GM23248 (cell line): ENCODE measurements at regions not wholly inside any gene's neighbourhood (a gene's known extent, or its start where the extent isn't known, plus 50 kb on each side); places are given as distances from the start of the nearest gene placed in this dataset.

Source experiments
- DNase-seq: peaks from one replicate; pipeline ENCODE4 v3.0.0-alpha.2; 2015
- H2AFZ ChIP-seq: fragments of 200-600 bp; sonication (generic); 2 replicates; pipeline ENCODE4 v1.6.1; 2016; ENCODE audit warnings: antibody characterized with exemption
- H3F3A ChIP-seq: fragments of 200-600 bp; sonication (generic); 2 replicates; pipeline ENCODE4 v1.6.1; 2016; ENCODE audit warnings: mild to moderate bottlenecking, antibody characterized with exemption, mixed run types; ENCODE audit not compliant: insufficient read depth
- H3K27ac ChIP-seq: fragments of 200-600 bp; sonication (generic); 2 replicates; pipeline ENCODE4 v1.5.1; 2016; ENCODE audit warnings: mild to moderate bottlenecking
- H3K27me3 ChIP-seq: fragments of 200-600 bp; sonication (generic); replicated peaks from 2 replicates; pipeline ENCODE4 v1.6.1; 2016; ENCODE audit warnings: mild to moderate bottlenecking; ENCODE audit not compliant: insufficient read depth
- H3K36me3 ChIP-seq: fragments of 200-600 bp; sonication (generic); 2 replicates; pipeline ENCODE4 v1.6.1; 2016; ENCODE audit warnings: low read depth, mild to moderate bottlenecking
- H3K4me1 ChIP-seq: fragments of 200-600 bp; sonication (generic); 2 replicates; pipeline ENCODE4 v1.6.1; 2016; ENCODE audit warnings: mild to moderate bottlenecking; ENCODE audit not compliant: insufficient read depth
- H3K4me2 ChIP-seq: fragments of 200-600 bp; sonication (generic); one replicate; pipeline ENCODE4 v1.6.1; 2016; ENCODE audit warnings: mild to moderate bottlenecking; ENCODE audit not compliant: unreplicated experiment
- H3K4me3 ChIP-seq: fragments of 200-600 bp; sonication (generic); 2 replicates; pipeline ENCODE4 v1.5.1; 2016; ENCODE audit warnings: mild to moderate bottlenecking
- H3K79me2 ChIP-seq: fragments of 200-600 bp; sonication (generic); 2 replicates; pipeline ENCODE4 v1.6.1; 2016; ENCODE audit warnings: mild to moderate bottlenecking; ENCODE audit not compliant: insufficient read depth
- H3K9ac ChIP-seq: fragments of 200-600 bp; sonication (generic); 2 replicates; pipeline ENCODE4 v1.6.1; 2016; ENCODE audit warnings: mild to moderate bottlenecking
- H3K9me2 ChIP-seq: fragments of 200-600 bp; sonication (generic); 2 replicates; pipeline ENCODE4 v1.6.1; 2016; ENCODE audit warnings: mixed run types, mild to moderate bottlenecking, moderate library complexity; ENCODE audit not compliant: insufficient read depth
- H3K9me3 ChIP-seq: fragments of 200-600 bp; sonication (generic); one replicate; pipeline ENCODE4 v1.6.1; 2017; ENCODE audit warnings: low read depth
- H4K20me1 ChIP-seq: fragments of 200-600 bp; sonication (generic); 2 replicates; pipeline ENCODE4 v1.6.0; 2016; ENCODE audit not compliant: insufficient read depth
- EZH2 ChIP-seq: fragments of 200-600 bp; sonication (generic); IDR thresholded peaks from 2 replicates; pipeline ENCODE4 v1.6.1; 2018; ENCODE audit warnings: antibody characterized with exemption, mild to moderate bottlenecking; ENCODE audit not compliant: insufficient read depth, poor library complexity, severe bottlenecking
- EZH2phosphoT487 ChIP-seq: fragments of 200-600 bp; sonication (generic); IDR thresholded peaks from 2 replicates; pipeline ENCODE4 v1.6.1; 2018; ENCODE audit warnings: antibody characterized with exemption, moderate library complexity, mild to moderate bottlenecking, low read depth; ENCODE audit not compliant: insufficient read depth
- WGBS, 2 experiments: methylation state at CpG; one replicate each; pipeline ENCODE4 v1.1.6; 2015 to 2017; ENCODE audit warnings: low lambda C conversion rate in 2 of 2, low coverage in 1 of 2; ENCODE audit errors: missing lambda C conversion rate in 2 of 2; 5-methylcytosine and 5-hydroxymethylcytosine counted together
- in situ Hi-C: fragments of 300-500 bp; cut with MboI; formaldehyde crosslinking; loops from 2 replicates; pipeline ENCODE4 v1.15.0; 2020

DNA sequence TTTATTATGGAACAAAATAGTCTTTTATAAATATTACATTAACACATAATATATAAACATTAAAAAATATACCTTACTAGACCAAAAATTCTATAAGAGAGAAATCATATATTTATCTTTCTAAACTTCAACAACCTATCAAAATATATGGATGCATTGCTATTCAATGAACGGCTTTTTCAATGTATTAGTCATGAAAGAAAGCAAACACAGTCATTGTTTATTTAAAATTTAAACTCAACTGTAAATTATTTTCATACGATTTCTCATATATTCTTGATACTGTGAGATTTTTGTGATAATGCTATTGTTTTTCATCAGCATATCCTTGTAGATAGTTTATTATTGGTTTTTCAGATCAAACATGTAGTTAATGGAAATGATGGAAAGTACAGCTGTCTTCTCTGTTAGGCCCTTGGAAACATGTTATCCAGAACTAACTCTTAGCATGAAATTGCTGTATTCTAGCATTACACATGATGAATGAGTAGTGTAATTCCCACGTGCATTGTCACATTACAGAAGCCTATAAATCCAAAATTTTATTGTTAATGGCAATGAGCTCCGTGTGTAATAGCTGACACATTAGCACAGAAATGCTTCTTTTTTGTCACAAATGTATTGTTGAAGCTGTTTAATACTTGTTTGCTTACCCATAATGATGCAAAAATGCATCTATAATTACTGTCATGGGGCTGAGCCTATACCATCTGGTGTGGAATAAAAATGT is 1639.9 kb downstream of the SLITRK5 start:
- Histone ChIP-seq H3K9me2 (no peaks in the 10 kb centered on the region), H2AFZ (no peak overlapping the region), H3K4me2 (no peak overlapping the region), H3K27ac (no peak overlapping the region), H3F3A (no peaks in the 10 kb centered on the region), H3K36me3 (no peaks in the 10 kb centered on the region), H3K27me3 (no peaks in the 10 kb centered on the region), H3K4me3 (no peak overlapping the region), H3K79me2 (no peaks in the 10 kb centered on the region), H3K9ac (no peak overlapping the region), H3K4me1 (no peaks in the 10 kb centered on the region), H4K20me1 (no peaks in the 10 kb centered on the region), H3K9me3 (no peaks in the 10 kb centered on the region)
- in situ Hi-C loops, result no loop called here
- 11 to 14% methylated on average over 4 of the region's 4 CpGs for WGBS, 2 experiments
- DNase-seq, result no peak
- TF ChIP-seq EZH2 (no peak), EZH2phosphoT487 (no peak)

DNA sequence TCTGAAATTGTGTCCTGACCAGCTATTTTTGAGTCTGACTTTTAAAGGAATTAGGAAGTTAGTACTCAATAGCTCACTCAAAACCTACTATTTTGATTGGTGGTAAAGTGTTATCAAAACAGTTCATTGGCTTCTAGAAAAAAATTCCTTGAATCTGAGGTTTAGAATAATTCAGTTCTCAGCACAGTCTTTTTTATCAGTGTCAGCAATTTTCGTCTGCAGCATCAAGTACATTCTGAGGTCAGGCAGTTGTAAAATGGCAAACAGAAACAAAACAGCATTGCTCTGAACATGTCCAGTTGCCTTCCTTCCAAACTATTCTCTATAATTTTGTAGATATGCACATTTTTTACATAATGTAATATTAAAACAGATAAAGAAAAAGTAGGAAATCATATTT is 1644.1 kb downstream of the SLITRK5 start:
- H3K9ac ChIP-seq, result no peak overlapping the region
- H3K4me1 ChIP-seq, result no peaks in the 10 kb centered on the region
- in situ Hi-C loops, result no loop called here
- no peaks in the 10 kb centered on the region for H3K9me2 ChIP-seq
- no peak overlapping the region for H3K27ac ChIP-seq
- H3K36me3 ChIP-seq, result no peaks in the 10 kb centered on the region
- DNase-seq, result no peak
- no peak overlapping the region for H3K4me3 ChIP-seq
- 0% methylated on average over 1 of the region's 1 CpG for WGBS, 2 experiments
- H3K27me3 ChIP-seq, result no peaks in the 10 kb centered on the region
- H4K20me1 ChIP-seq, result no peaks in the 10 kb centered on the region
- H3K9me3 ChIP-seq, result no peaks in the 10 kb centered on the region
- H3F3A ChIP-seq, result no peaks in the 10 kb centered on the region
- no peak overlapping the region for H3K4me2 ChIP-seq
- no peaks in the 10 kb centered on the region for H3K79me2 ChIP-seq
- no peak overlapping the region for H2AFZ ChIP-seq
- TF ChIP-seq EZH2 (no peak), EZH2phosphoT487 (no peak)

DNA sequence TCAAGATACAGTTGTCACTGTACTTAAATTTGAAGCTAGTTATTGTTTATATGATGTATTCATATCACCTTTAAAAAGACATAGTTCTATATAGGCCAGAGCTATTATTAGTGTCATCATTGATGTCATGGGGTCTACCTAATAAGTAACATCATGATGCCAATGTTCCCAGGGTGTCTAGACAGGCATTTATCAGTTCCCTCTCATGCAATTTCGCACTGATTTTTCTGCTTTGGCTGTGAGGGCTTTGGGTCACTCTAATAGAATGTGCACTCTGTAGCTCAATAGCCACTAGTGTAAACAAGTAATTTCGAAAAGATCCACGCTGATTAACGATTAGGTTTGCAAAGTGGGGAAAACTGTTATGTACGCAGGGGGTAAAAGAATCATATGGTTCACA is 1651.3 kb downstream of the SLITRK5 start:
- no peaks in the 10 kb centered on the region for H3K27me3 ChIP-seq
- DNase-seq, result no peak
- in situ Hi-C loops, result no loop called here
- H3K9ac ChIP-seq, result no peak overlapping the region
- H3K4me3 ChIP-seq, result no peak overlapping the region
- no peak for TF ChIP-seq EZH2
- TF ChIP-seq EZH2phosphoT487, result no peak
- H3K27ac ChIP-seq, result no peak overlapping the region
- H3K79me2 ChIP-seq, result no peaks in the 10 kb centered on the region
- no peaks in the 10 kb centered on the region for H4K20me1 ChIP-seq
- H3F3A ChIP-seq, result no peaks in the 10 kb centered on the region
- 32 to 36% methylated on average over 5 of the region's 5 CpGs for WGBS, 2 experiments
- no peaks in the 10 kb centered on the region for H3K9me2 ChIP-seq
- H3K4me2 ChIP-seq, result no peak overlapping the region
- H3K36me3 ChIP-seq, result no peaks in the 10 kb centered on the region
- no peaks in the 10 kb centered on the region for H3K9me3 ChIP-seq
- no peaks in the 10 kb centered on the region for H3K4me1 ChIP-seq
- no peak overlapping the region for H2AFZ ChIP-seq

DNA sequence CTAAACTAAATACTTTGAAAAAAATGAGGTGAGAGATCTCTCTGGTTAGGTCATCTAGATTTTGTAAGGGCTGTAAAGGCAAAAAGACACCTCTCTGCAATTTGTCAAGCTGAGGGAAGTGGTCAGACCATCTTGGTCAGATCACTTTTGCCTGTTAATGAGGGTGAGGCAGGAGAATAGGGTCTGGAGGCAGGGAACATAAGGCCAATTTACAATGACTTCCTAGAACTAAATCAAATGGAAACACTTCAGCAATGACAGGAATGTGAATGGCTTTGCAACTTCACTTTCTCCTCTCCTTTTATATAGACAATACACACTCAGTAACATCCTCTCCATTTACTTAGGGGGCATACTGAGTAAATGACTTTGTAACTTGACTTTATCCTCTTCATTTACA is 1653.4 kb downstream of the SLITRK5 start:
- no peak for DNase-seq
- H3K79me2 ChIP-seq, result no peaks in the 10 kb centered on the region
- H3K27me3 ChIP-seq, result no peaks in the 10 kb centered on the region
- no peaks in the 10 kb centered on the region for H3K4me1 ChIP-seq
- H3K4me2 ChIP-seq, result no peak overlapping the region
- no peak overlapping the region for H3K4me3 ChIP-seq
- no peaks in the 10 kb centered on the region for H3K36me3 ChIP-seq
- in situ Hi-C loops, result no loop called here
- TF ChIP-seq EZH2 (no peak), EZH2phosphoT487 (no peak)
- H4K20me1 ChIP-seq, result no peaks in the 10 kb centered on the region
- no peak overlapping the region for H2AFZ ChIP-seq
- no peaks in the 10 kb centered on the region for H3K9me3 ChIP-seq
- no peak overlapping the region for H3K27ac ChIP-seq
- no peaks in the 10 kb centered on the region for H3F3A ChIP-seq
- H3K9ac ChIP-seq, result no peak overlapping the region
- no peaks in the 10 kb centered on the region for H3K9me2 ChIP-seq

DNA sequence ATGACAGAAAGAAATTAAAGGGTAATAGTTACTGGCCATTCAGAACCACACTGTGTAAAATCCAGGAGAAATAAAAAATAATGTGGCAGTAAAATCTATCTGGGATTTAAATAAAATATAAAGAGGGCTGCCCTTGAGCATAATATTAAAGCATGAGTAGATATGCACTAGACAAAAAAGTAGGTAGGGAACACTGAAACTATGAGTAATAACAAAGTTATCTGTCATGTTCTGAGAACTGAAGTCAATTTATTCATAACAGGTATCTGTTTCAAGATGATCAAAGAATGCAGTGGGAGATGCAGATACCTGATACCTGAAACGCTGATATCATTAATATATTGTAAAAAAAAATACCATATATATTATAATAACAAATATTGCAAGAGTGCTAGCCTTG is 1672.0 kb downstream of the SLITRK5 start:
- H3K79me2 ChIP-seq, result no peaks in the 10 kb centered on the region
- DNase-seq, result no peak
- TF ChIP-seq EZH2phosphoT487, result no peak
- no peak for TF ChIP-seq EZH2
- H3K4me2 ChIP-seq, result no peak overlapping the region
- no peaks in the 10 kb centered on the region for H4K20me1 ChIP-seq
- no peak overlapping the region for H3K4me3 ChIP-seq
- H3K4me1 ChIP-seq, result no peaks in the 10 kb centered on the region
- H3K9ac ChIP-seq, result no peak overlapping the region
- 34 to 52% methylated on average over 1 of the region's 1 CpG for WGBS, 2 experiments
- H3K27me3 ChIP-seq, result no peaks in the 10 kb centered on the region
- H3F3A ChIP-seq, result no peaks in the 10 kb centered on the region
- H3K9me3 ChIP-seq, result no peaks in the 10 kb centered on the region
- no peak overlapping the region for H3K27ac ChIP-seq
- H3K9me2 ChIP-seq, result no peaks in the 10 kb centered on the region
- H2AFZ ChIP-seq, result no peak overlapping the region
- H3K36me3 ChIP-seq, result no peaks in the 10 kb centered on the region
- in situ Hi-C loops, result no loop called here
